HG03442 (cell line): ENCODE measurements at regions not wholly inside any gene's neighbourhood (a gene's known extent, or its start where the extent isn't known, plus 50 kb on each side); places are given as distances from the start of the nearest gene placed in this dataset.
"Not testable (repeated sequence)": the region's sequence is repeated elsewhere in the genome, so short reads cannot be mapped to it uniquely, and the experiment has no call there.

Source experiments
- ATAC-seq: cut with Tn5 transposase; IDR thresholded peaks from one replicate; pipeline ENCODE4 v1.9.1; 2021; ENCODE audit warnings: mild to moderate bottlenecking, moderate library complexity; ENCODE audit not compliant: unreplicated experiment

DNA sequence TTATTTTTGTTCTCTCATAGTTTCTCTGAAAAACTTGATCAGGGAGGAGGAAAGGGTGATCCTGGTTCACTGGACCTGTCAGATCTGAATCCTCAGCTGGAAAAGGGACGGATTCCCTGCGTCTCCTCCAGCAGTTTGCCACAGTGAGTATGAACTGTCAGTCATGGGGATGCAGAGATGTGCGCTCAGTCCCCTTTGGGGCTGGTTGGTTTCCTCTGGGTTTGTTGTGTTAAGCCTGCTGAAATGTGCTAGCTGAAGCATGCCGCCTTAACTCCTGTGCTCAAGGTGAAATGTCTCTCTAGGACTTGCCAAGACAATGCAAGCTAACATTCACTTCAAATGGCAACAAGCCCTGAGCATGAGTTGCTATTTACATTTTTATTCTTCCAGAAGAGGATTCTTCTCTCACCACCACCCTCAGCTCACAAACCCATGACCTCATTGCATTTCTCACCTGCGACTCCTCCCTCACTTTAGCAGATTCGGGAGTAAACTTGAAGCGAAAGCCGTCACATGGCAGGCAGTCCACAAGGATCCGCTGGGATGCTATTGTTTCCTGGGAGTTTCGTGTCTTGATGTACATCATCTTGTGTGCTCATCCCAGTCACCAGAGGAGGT lies 192.9 kb upstream of the FZD8 start:
- no peak for ATAC-seq

DNA sequence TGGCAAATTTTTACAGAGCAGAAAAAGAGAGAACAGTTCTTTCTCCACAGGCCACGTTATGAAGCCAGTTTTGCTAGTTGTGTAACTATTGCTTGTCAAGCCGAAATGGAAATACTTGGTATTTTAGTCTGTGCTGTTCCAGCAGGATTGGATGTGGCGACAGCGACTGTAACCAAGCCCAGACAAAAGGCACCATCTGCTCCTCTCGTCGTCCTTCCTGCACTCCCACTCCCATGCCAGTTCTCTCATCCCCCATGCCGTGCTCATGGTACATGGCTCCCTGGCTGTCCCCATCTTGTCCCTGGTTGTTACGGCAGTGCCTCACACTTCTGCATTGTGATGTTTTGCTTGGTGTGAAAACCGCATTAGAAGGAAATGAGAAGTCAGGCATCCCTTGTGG lies 185.7 kb upstream of the FZD8 start:
- no peak for ATAC-seq

DNA sequence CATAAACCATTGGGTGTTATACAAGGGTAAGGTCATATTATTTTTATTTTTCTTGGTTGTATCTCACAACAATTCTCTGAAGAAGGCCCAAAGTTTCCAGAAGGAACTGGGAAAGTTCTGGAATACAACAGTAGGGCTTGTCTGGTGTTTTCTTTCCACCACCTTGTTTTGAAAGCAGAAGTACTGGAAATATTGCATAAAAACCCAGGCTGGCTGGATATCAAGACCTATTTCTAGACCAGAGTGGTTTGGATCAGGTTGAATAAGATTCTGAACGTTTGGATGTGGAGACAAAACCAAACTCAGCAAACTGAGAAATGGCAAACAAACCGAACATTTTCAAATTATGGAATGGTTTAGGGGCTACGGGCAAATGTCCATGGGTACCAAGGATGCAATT lies 182.6 kb upstream of the FZD8 start:
- no peak for ATAC-seq

DNA sequence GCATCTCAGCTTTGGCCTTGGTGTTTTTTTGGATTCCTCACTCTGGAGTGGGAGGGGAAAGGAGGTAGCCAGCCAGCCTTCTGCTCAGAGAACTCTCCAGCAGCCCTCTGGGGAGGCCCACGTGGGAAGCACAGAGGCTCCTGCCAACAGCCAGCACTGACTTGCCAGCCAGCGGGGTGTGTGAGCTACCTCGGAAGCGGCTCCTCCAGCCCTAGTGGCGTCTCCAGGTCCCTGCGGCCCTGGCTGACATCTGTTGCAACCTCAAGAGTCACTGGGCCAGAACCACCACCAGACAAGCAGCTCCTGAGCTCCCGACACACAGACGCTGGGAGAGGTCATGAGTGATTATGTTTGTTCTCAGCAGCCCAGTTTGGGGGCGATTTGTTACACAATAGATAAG lies 180.2 kb upstream of the FZD8 start:
- no peak for ATAC-seq

DNA sequence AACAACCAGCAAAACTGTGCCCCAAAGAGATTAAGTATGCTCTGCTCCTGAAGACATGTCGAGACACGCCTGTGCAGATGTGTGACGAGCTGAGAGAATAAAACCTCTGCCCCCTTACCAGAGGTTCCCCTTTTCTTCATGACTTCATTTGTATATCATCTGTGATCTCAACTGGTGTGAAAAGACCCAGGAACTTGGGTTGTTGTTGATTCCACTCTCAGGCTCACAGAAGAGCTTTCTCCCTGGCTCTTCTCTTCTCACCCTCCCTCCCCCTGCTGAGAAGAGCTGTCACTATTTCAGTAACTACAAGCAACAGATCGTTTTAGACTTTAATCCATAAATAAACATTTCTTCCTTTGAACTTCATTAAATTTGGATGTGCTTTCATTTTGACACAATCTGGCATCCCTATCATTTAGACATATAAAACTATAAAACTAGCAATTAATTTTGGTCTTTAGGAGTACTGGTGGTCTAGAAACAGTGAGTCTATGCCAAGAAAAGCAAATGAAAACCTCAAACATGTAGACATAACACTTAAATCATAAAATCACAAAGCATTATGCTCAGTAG lies 179.3 kb upstream of the FZD8 start:
- ATAC-seq: peak; percentile 87

DNA sequence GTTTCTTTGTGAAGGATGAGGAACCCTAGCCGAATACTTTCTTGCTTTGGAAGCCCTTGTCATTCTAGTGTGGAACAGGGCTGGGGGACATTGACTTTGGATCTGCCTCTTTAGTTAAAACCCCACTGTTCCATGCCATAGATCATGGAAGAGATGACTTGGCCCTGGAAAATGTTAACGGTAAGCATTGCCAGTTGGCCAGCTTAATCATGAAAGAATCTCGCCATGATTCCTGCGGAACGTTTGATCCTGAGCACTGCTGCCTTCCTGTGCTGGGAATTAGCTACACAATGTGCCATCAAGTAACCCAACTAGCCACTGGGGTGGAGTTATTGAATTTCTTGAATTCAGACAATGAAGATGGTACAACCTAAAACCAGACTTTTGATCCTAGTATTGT lies 177.6 kb upstream of the FZD8 start:
- no peak for ATAC-seq

DNA sequence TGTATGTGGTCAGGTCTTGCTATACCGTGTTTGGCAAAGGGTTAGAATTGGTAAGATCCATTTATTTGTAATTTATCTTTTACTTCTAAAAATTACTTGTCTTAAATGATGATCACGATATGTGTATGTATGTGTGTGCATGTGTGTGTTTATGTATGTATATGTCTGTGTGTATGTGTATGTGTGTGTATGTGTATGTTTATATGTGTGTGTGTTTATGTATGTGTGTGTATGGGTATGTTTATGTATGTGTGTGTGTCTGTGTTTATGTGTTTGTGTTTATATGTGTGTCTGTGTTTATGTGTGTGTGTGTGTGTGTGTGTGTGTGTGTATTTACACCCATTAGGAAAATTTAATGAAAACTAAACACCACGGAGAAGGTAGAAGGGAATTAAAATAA lies 176.9 kb upstream of the FZD8 start:
- ATAC-seq: no peak

DNA sequence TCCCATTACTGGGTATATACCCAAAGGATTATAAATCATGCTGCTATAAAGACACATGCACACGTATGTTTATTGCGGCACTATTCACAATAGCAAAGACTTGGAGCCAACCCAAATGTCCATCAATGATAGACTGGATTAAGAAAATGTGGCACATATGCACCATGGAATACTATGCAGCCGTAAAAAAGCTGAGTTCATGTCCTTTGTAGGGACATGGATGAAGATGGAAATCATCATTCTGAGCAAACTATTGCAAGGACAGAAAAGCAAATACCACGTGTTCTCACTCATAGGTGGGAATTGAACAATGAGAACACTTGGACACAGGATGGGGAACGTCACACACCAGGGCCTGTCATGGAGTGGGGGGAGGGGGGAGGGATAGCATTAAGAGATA lies 175.0 kb upstream of the FZD8 start:
- not testable (repeated sequence) for ATAC-seq

DNA sequence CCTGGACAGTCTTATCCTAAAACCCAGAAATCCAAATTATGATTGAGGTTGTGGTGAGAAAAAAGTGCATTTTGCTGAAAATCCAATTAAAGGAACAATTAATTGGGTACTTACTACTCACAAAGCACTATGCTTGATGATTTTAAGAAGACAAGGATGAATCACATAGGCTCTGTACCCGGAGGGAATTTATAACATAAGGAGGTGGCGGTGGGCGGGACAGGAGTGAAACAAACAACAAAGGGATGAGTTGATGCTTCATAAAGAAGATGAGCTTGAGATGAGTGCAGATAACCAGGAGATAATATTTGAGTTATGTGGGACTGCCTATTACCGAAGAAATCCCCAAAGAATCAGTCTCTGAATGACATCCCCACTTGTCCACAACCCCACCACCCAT lies 171.1 kb upstream of the FZD8 start:
- no peak for ATAC-seq

DNA sequence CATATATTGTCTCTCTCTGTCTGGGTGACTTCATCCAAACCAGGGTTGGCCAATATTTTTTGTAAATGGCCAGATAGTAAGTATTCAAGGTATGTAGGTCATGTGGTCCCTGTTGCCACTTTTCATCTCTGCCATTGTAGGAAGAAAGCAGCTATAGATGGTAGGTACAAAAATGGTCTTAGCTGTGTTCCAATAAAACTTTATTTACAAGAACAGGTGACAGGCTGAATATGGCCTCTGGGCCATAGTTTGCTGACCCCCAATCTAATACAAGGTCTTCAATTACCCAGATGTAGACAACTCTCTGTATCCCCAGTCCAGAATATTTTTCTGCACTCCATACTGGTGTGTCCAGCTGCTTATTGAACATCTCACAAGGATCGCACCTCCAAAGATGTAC lies 166.2 kb upstream of the FZD8 start:
- ATAC-seq: no peak

DNA sequence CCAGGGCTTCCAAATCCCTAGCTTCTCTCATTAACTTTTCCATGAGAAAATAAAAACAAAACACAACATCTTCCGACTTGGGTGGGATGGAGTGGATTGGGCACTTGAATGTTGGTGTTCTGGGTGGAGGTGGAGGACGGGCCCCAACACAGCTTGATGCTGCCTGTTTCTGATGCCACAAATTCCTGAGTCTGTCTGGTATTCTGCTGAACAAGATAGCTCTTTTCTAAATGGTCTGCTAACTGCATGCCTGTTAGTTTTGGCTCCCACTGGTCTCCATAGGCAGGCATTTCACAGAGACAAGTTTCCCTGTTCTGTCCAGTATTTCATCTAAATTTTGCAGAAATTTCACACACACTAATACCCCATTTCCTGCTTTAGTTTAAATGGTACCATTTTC lies 160.9 kb upstream of the FZD8 start:
- ATAC-seq: no peak

DNA sequence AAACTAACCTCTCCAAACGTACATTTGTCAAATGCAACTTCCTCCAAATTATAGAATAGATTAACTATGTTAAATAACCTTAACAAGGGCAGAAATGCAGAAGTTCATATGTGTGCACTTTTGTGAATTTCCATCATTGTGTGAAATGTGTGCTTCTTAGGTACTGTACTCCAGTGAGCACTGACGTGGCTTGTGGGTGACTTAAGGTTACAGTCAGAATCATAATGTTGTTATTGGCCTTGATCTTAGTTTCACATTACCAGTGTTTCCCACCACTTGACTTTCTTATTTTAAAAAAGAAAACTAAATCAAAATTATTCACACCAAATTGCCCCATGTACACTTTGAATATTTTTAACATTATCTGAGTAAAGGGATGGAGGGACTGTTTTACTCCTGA lies 155.1 kb upstream of the FZD8 start:
- no peak for ATAC-seq

DNA sequence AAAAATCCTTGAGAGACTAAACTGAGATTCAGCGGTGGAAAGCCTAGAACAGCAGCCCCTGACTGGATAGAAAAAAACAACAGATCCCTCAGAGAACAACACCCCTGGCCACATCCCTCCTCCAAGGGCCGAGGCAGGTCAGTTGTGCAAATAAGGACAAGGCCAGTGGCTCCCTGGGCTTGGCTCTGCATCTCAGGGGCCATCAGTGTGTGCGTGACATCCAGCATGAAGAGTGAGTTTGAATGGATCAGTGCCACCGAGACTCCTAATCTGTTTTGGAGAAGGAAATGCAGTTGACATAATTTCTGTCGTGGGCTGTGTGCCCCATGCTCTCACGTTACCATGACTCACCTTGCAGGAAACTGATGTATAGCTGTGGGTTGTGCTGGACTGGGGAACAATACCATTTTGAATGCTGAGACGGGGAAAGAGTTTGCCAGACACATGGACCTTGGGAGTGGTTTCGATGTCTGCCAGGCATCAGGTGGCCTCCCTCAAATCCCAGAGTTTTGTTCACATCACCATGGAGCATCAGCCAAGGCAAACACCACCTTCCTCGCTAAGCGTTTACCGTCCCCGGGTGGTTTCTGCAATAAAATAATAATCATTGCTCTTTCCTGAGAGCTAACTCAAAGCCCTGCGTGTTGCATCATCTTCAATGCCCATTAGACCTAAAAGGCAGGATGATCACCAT lies 153.2 kb upstream of the FZD8 start:
- ATAC-seq: no peak

DNA sequence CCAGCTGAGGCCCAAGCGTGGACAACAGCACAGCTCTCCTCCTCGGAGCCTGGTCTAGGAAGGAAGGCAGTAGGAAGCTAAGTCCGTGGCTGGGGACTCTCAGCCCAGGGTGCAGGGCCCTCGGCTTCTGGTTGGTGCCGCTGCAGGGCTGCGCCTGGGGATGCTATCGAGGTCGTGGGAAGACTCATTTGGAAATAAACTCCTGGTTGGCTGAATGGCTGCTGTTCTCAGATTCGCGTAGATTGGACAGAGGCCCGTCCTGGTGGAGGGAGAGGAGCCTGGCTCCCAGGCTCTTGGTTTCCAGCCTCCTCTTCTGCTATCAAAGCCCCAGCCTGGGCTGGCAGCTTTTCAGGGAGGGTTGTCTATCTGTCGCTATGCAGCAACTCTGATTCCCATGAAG lies 152.6 kb upstream of the FZD8 start:
- no peak for ATAC-seq

DNA sequence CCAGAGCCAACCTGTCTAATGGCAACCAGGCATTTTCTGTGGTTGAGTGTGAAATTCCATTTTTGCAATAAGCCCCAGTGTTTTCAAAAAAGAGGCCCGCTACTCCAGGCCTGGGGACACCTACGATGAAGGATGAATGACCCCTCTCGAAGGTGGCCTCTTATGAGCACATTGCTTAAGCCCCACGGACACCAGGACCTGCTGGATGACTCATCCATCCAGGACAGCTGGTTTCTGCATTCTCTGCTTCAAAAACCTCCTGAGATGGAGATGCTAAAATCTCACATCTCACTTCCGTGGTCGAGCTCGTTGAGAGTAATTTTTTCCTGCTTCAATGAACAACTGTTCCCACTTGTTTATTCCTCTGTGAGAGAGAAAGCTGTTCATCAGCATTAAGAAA lies 150.2 kb upstream of the FZD8 start:
- no peak for ATAC-seq

DNA sequence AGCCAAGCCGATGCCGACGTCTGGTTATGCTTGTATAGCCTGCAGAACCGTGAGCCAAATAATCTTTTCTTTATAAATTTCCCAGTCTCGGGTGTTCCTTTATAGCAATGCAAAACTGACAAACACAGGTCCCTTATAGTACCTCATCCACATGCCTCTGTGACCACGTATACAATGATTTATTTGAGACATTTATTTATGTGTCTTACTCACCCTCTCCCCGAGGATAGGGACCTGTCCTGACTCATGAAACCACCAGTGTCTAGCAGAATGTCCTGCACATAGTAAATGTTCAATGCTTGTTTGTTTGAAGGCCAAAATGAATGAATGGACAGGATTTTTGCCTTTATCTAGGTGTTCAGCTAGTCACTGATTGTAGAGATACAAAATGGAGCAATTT lies 147.9 kb upstream of the FZD8 start:
- no peak for ATAC-seq

DNA sequence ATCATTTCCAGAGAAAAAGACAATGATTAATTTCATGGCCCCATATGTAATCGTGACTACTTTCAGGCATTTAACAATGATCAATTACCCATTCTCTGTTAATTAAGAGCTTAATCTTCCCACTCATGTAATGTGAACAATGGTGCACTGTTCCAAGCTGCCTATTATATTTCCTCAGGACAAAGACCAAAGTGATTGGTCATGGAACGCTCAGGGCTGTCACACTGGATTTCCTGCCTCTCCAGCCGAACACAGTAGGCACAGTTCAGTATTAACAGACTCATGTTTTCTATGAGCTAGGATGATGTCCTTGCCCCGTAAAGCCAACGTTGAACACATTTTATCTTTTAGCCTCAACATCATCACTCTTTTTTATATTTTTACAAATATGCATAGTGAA lies 142.7 kb upstream of the FZD8 start:
- ATAC-seq: no peak

DNA sequence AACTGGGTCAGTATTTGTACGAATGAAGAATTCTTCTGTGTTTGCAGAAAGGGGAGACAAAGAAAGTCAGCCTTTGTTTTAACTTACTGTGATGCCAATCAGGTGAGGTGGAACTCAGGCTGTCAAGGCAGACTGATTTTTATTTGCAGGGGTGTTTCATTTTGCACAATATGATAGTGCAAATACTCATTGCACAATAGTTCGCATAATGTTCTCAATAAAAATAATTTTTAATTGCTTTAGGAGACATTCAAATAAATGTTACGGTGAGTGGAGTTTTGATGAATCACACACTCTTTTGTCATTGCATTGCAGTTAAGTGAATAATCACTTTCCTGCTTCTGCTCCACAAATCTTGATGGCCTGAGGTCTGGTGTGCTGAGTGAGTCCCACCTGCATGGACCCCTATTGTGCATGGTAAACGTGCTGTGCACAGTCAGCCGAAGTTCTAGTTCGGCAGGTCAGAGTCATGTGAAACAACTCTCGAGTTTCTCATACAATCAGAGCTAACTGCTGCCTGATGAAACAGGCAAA lies 141.3 kb upstream of the FZD8 start:
- no peak for ATAC-seq

DNA sequence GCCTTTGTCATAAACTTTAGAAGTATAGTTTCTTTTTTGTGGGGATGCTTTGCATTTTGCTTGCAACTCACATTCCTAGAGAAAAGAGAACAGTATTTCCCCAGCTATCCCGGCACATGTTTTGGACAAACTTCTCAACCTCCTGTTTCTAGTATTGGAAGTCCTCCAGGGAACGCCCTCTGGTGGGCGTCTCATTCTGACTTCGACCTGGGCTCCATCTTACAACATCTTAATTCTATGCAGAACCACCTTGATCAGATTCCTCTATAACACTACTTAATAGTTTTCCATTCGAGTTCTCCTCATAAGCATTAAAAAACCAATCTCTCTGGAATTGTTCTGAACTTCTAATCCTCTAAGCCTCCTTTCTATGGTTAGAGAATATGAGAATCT lies 139.5 kb upstream of the FZD8 start:
- ATAC-seq: no peak

DNA sequence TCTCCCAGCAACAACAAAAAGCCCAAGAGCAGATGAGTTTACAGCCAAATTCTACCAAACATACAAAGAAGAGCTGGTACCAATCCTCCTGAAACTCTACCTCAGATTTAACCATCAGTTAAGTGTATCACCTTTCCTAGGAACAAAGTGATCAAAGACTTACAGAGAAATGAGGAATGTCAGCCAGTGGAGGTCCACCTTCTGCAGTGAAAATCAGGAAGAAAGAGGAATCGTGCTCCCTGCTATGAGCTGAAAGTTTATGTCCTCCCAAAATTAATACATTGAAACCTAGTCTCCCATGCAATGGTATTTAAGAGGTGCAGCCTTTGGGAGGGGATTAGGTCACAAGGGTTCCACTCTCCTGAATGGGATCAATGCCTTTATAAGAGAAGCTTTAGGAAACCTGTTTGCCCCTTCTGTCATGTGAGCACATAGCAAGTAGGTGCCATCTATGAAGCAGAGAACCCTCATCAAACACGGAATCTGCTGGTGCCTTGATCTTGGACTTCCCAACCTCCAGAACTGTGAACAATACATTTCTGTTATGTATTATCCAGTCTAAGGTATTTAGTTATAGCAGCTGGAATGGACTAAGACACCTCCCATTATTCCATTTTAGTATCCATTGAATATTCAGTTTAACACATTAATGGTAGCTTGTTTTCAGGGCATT lies 139.0 kb upstream of the FZD8 start:
- ATAC-seq: no peak

DNA sequence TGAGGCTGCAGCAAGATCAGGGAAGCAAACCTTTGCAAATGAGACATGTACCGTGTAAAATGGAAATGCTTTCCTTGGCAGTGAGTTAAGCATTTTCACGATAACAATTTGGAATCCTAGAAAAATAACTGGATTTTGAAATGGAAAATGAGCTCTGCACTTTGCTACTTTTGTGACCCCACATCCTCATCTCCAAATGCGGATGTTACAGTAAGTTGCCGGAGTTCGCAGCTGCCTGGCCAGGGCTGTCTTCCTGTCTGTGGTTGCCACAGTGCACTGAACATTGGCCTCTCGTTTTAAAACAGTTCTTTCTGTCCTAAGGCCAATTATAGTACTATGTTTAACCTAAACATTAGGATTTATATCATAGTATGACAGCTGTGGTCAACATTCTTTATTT lies 136.2 kb upstream of the FZD8 start:
- no peak for ATAC-seq

DNA sequence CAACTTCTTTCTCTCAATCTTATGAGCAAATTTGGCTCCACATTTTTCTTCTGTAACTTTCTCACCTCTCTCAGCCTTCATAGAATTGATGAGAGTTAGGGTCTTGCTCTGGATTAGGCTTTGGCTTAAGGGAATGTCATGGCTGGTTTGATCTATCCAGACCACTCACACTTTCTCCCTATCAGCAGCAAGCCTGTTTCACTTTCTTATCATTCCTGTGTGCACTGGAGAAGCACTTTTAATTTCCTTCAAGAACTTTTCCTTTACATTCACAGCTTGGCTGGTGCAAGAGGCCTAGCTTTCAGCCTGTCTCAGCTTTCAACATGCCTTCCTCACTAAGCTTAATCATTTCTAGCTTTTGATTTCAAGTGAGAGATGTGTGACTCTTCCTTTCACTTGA lies 134.5 kb upstream of the FZD8 start:
- not testable (repeated sequence) for ATAC-seq
